IMR-90 (cell line): ENCODE measurements at regions not wholly inside any gene's neighbourhood (a gene's known extent, or its start where the extent isn't known, plus 50 kb on each side); places are given as distances from the start of the nearest gene placed in this dataset.

ENCODE experiments used
- ATAC-seq: fragments of 200-7000 bp; cut with Tn5 transposase; 2 replicates; pipeline ENCODE4 v1.9.1; 2020; ENCODE audit warnings: low read depth, mild to moderate bottlenecking, moderate library complexity
- BruUV-seq: library from RNA; stranded (reverse); fragments of 400-500 nt; replicated peaks from 2 replicates; lab custom pipeline; 2021; lab: Mats Ljungman, UMichigan
- CTCF ChIA-PET: fragments of 300-600 bp; formaldehyde crosslinking; extraction: SDS; loops from one replicate; lab custom pipeline; 2021; ENCODE audit warnings: antibody characterized with exemption; lab: Yijun Ruan, JAX
- POLR2A ChIA-PET: fragments of 300-600 bp; sonication (Branson Sonifier 250); formaldehyde crosslinking; loops from one replicate; lab custom pipeline; 2022; ENCODE audit warnings: antibody characterized with exemption; ENCODE audit not compliant: unreplicated experiment; lab: Charles Lee
- DNase-seq: peaks from one replicate; pipeline ENCODE4 v3.0.0; 2013
- H2AFZ ChIP-seq: replicated peaks from 2 replicates; pipeline ENCODE3; 2013; ENCODE audit warnings: low read length, mild to moderate bottlenecking; ENCODE audit not compliant: poor library complexity
- H2AK5ac ChIP-seq: 2 replicates; pipeline ENCODE4 v1.6.1; 2013; ENCODE audit warnings: low read depth, low read length, inconsistent platforms
- H2AK9ac ChIP-seq: replicated peaks from 2 replicates; pipeline ENCODE3; 2013; ENCODE audit warnings: mild to moderate bottlenecking, low read depth, low read length, moderate library complexity; ENCODE audit not compliant: poor library complexity
- H2BK120ac ChIP-seq: 2 replicates; pipeline ENCODE4 v1.6.1; 2013; ENCODE audit warnings: low read depth, low read length, inconsistent platforms
- H2BK15ac ChIP-seq: 3 replicates; pipeline ENCODE4 v1.6.1; 2013; ENCODE audit warnings: low read depth, low read length, inconsistent platforms
- H2BK20ac ChIP-seq: 2 replicates; pipeline ENCODE4 v1.6.1; 2013; ENCODE audit warnings: low read depth, mild to moderate bottlenecking, inconsistent platforms, low read length, moderate library complexity
- H2BK5ac ChIP-seq: 2 replicates; pipeline ENCODE4 v1.6.1; 2013; ENCODE audit warnings: mild to moderate bottlenecking, low read depth, low read length, inconsistent platforms; ENCODE audit not compliant: poor library complexity, severe bottlenecking
- H3K14ac ChIP-seq: replicated peaks from 2 replicates; pipeline ENCODE4 v1.6.1; 2013; ENCODE audit warnings: low read depth, low read length, inconsistent platforms
- H3K18ac ChIP-seq: 2 replicates; pipeline ENCODE4 v1.6.1; 2013; ENCODE audit warnings: low read depth, low read length, control low read depth
- H3K23ac ChIP-seq: 2 replicates; pipeline ENCODE4 v1.6.1; 2013; ENCODE audit warnings: low read depth, low read length, inconsistent platforms
- H3K27ac ChIP-seq: 2 replicates; pipeline ENCODE4 v1.5.1; 2013; ENCODE audit warnings: mild to moderate bottlenecking, control low read depth, low read length; ENCODE audit not compliant: insufficient read depth
- H3K27me3 ChIP-seq: 2 replicates; pipeline ENCODE4 v1.6.1; 2013; ENCODE audit warnings: low read length; ENCODE audit not compliant: control insufficient read depth, insufficient read depth
- H3K36me3 ChIP-seq: 2 replicates; pipeline ENCODE4 v1.6.1; 2013; ENCODE audit warnings: low read length, mixed read lengths; ENCODE audit not compliant: control insufficient read depth, insufficient read depth
- H3K4ac ChIP-seq: 2 replicates; pipeline ENCODE4 v1.6.1; 2013; ENCODE audit warnings: low read depth, low read length, inconsistent platforms
- H3K4me1 ChIP-seq: 2 replicates; pipeline ENCODE4 v1.6.1; 2013; ENCODE audit warnings: low read length, mixed read lengths; ENCODE audit not compliant: control insufficient read depth, insufficient read depth
- H3K4me2 ChIP-seq: 2 replicates; pipeline ENCODE4 v1.6.1; 2013; ENCODE audit warnings: low read depth, mild to moderate bottlenecking, control low read depth, low read length, moderate library complexity
- H3K4me3 ChIP-seq: 2 replicates; pipeline ENCODE4 v1.5.1; 2013; ENCODE audit warnings: low read depth, mild to moderate bottlenecking, control low read depth, low read length, moderate library complexity; ENCODE audit not compliant: insufficient read depth
- H3K56ac ChIP-seq: 2 replicates; pipeline ENCODE4 v1.6.1; 2013; ENCODE audit warnings: low read length, inconsistent platforms; ENCODE audit not compliant: insufficient read depth; ENCODE audit errors: extremely low read depth
- H3K79me1 ChIP-seq, 2 experiments: 2 replicates each; pipeline ENCODE4 v1.6.1; 2013; ENCODE audit warnings: low read length in 2 of 2, inconsistent platforms in 1 of 2, low read depth in 1 of 2
- H3K9ac ChIP-seq: 2 replicates; pipeline ENCODE4 v1.6.1; 2013; ENCODE audit warnings: low read depth, low read length, control low read depth
- H3K9me1 ChIP-seq: 2 replicates; pipeline ENCODE4 v1.6.1; 2013; ENCODE audit warnings: low read length, inconsistent platforms; ENCODE audit not compliant: insufficient read depth
- H3K9me3 ChIP-seq: 2 replicates; pipeline ENCODE4 v1.6.1; 2013; ENCODE audit warnings: low read length; ENCODE audit not compliant: control insufficient read depth, insufficient read depth
- H4K20me1 ChIP-seq: 2 replicates; pipeline ENCODE4 v1.6.1; 2013; ENCODE audit warnings: low read length, inconsistent platforms; ENCODE audit not compliant: insufficient read depth
- H4K5ac ChIP-seq: 2 replicates; pipeline ENCODE4 v1.6.1; 2013; ENCODE audit warnings: mild to moderate bottlenecking, low read depth, low read length, control low read depth
- H4K8ac ChIP-seq, 2 experiments: 2 replicates each; pipeline ENCODE4 v1.6.1; 2013; ENCODE audit warnings: low read depth in 2 of 2, low read length in 2 of 2, control low read depth in 1 of 2, inconsistent platforms in 1 of 2
- H4K91ac ChIP-seq: 2 replicates; pipeline ENCODE4 v1.6.1; 2013; ENCODE audit warnings: low read depth, low read length, inconsistent platforms; ENCODE audit not compliant: insufficient read depth
- BHLHE40 ChIP-seq: fragments of 150-350 bp; IDR thresholded peaks from 2 replicates; pipeline ENCODE4 v1.6.1; 2016; ENCODE audit warnings: mild to moderate bottlenecking, low read depth, low read length
- CEBPB ChIP-seq: IDR thresholded peaks from 2 replicates; pipeline ENCODE4 v1.6.1; 2012; ENCODE audit warnings: low read depth, low read length, improper control_type of control experiment
- ELK1 ChIP-seq: fragments of 150-350 bp; IDR thresholded peaks from 2 replicates; pipeline ENCODE4 v1.6.1; 2016; ENCODE audit warnings: low read depth, mild to moderate bottlenecking, low read length, moderate library complexity, borderline replicate concordance
- MAFK ChIP-seq: IDR thresholded peaks from 2 replicates; pipeline ENCODE4 v1.6.1; 2012; ENCODE audit warnings: low read depth, low read length, improper control_type of control experiment
- MXI1 ChIP-seq: IDR thresholded peaks from 2 replicates; pipeline ENCODE4 v1.6.1; 2012; ENCODE audit warnings: low read depth, mild to moderate bottlenecking, low read length, moderate library complexity, borderline replicate concordance
- NFE2L2 ChIP-seq: fragments of 150-350 bp; IDR thresholded peaks from 2 replicates; pipeline ENCODE4 v1.6.1; 2016; ENCODE audit warnings: low read depth, mild to moderate bottlenecking, low read length
- POLR2A ChIP-seq: IDR thresholded peaks from 2 replicates; pipeline ENCODE4 v1.6.1; 2012; ENCODE audit warnings: mild to moderate bottlenecking, low read depth, low read length
- RAD21 ChIP-seq: IDR thresholded peaks from 2 replicates; pipeline ENCODE4 v1.6.1; 2012; ENCODE audit warnings: low read length, improper control_type of control experiment
- RFX5 ChIP-seq: IDR thresholded peaks from 2 replicates; pipeline ENCODE4 v1.8.0; 2012; ENCODE audit warnings: low read depth, mild to moderate bottlenecking, low read length, moderate library complexity
- SMC3 ChIP-seq: fragments of 150-350 bp; IDR thresholded peaks from 2 replicates; pipeline ENCODE4 v1.6.1; 2016; ENCODE audit warnings: low read depth, mild to moderate bottlenecking, antibody characterized with exemption, low read length, moderate library complexity
- USF2 ChIP-seq: fragments of 150-350 bp; IDR thresholded peaks from 2 replicates; pipeline ENCODE4 v1.6.1; 2017; ENCODE audit warnings: mild to moderate bottlenecking, antibody characterized with exemption, low read length, low read depth
- WGBS, 2 experiments: methylation state at CpG; one replicate each; pipeline versions ENCODE4 v1.1.5 to v1.1.7; 2013; ENCODE audit warnings: missing lambda C conversion rate in 2 of 2; ENCODE audit not compliant: insufficient read length in 1 of 2; ENCODE audit errors: extremely low coverage in 2 of 2; 5-methylcytosine and 5-hydroxymethylcytosine counted together
- dilution Hi-C: fragments of 300-500 bp; cut with HindIII; formaldehyde crosslinking; loops from one replicate; pipeline ENCODE4 v1.14.3; 2018; ENCODE audit warnings: low sequenced_read_pairs; ENCODE audit not compliant: unreplicated experiment
- in situ Hi-C: fragments of 300-500 bp; cut with MboI; formaldehyde crosslinking; loops from 3 replicates; pipeline ENCODE4 v1.14.3; 2019; ENCODE audit warnings: low sequenced_read_pairs, inconsistent platforms, mixed read lengths
- intact Hi-C: fragments of 100-400 bp; cut with micrococcal nuclease; formaldehyde crosslinking; loops from 2 replicates; pipeline ENCODE4 v1.10.0; 2022
- TF ChIP-seq, protein P1 (sequence below): conservative IDR thresholded peaks from 2 replicates; pipeline ENCODE4 v1.5.1; 2012; ENCODE audit warnings: mild to moderate bottlenecking, low read depth, low read length, improper control_type of control experiment

GRCh38 chr1:9449976-9450696, 89.1 kb upstream of the SLC25A33 start:
- Histone ChIP-seq H3K27me3 (no peaks in the 10 kb centered on the region), H2AK5ac (peak overlapping the region; percentile 97; the same call in 1 of the 2 replicates), H3K4me1 (peaks cover 11% of the 10 kb centered on the region), H4K20me1 (no peaks in the 10 kb centered on the region), H3K27ac (no peak overlapping the region), H3K56ac (no peak overlapping the region), H4K91ac (0 out of 2 replicates have a peak overlapping the region, but pooled peaks have one; percentile 78), H3K9ac (no peak overlapping the region), H2BK20ac (peak overlapping the region; percentile 66; the same call in 1 of the 2 replicates), H3K9me3 (no peaks in the 10 kb centered on the region), H3K4me2 (no peak overlapping the region), H2AK9ac (no peak overlapping the region), H3K79me1 (no peaks in the 10 kb centered on the region), H3K23ac (no peak overlapping the region), H3K9me1 (peaks cover 17% of the 10 kb centered on the region; the same call in 1 of the 2 replicates), H2AFZ (peak overlapping the region; percentile 23), H2BK15ac (0 out of 3 replicates have a peak overlapping the region, but pooled peaks have one; percentile 60), H3K4me3 (no peak overlapping the region), H3K14ac (peak overlapping the region; percentile 80; the same call in 1 of the 2 replicates), H2BK5ac (peak overlapping the region; percentile 11), H3K4ac (no peak overlapping the region; the same call in 1 of the 2 replicates), H2BK120ac (peak overlapping the region; percentile 64; the same call in 1 of the 2 replicates), H4K8ac (no peak overlapping the region), H4K5ac (no peak overlapping the region), H3K18ac (no peak overlapping the region; the same call in 1 of the 2 replicates), H3K36me3 (no peaks in the 10 kb centered on the region)
- dilution Hi-C loops: no loop called here
- TF ChIP-seq USF2: no peak
- no peak for TF ChIP-seq BHLHE40
- TF ChIP-seq, protein P1, sequence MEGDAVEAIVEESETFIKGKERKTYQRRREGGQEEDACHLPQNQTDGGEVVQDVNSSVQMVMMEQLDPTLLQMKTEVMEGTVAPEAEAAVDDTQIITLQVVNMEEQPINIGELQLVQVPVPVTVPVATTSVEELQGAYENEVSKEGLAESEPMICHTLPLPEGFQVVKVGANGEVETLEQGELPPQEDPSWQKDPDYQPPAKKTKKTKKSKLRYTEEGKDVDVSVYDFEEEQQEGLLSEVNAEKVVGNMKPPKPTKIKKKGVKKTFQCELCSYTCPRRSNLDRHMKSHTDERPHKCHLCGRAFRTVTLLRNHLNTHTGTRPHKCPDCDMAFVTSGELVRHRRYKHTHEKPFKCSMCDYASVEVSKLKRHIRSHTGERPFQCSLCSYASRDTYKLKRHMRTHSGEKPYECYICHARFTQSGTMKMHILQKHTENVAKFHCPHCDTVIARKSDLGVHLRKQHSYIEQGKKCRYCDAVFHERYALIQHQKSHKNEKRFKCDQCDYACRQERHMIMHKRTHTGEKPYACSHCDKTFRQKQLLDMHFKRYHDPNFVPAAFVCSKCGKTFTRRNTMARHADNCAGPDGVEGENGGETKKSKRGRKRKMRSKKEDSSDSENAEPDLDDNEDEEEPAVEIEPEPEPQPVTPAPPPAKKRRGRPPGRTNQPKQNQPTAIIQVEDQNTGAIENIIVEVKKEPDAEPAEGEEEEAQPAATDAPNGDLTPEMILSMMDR: no peak
- TF ChIP-seq ELK1: no peak
- TF ChIP-seq SMC3: no peak
- no peak for TF ChIP-seq CEBPB
- TF ChIP-seq RAD21: no peak
- no peak for TF ChIP-seq RFX5
- TF ChIP-seq MAFK: no peak
- no peak for TF ChIP-seq POLR2A
- no peak for TF ChIP-seq MXI1
- no peak for TF ChIP-seq NFE2L2
- ChIA-PET CTCF (interaction anchor here (0.6 to 1.4 kb wide), 5 partner anchors 12 to 183 kb away, joined by 3 to 5 read pairs (median 3); no protein-coding TSS in a partner anchor), POLR2A (no interaction called here)
- ATAC-seq (no peak), DNase-seq (no peak)
- intact Hi-C loops: no loop called here
- WGBS, 2 experiments: 95% methylated on average over 11 of the region's 12 CpGs; no CpG with 5 or more reads in 1 of the 2 experiments
- BruUV-seq: no TSS peak
- in situ Hi-C loops: loop anchor here (10.0 kb wide), 1 partner anchor 165 kb away; no protein-coding TSS in a partner anchor
